Stimulated activated CD4-positive, alpha-beta T cell treated with anti-CD3 and anti-CD28 coated beads, Interleukin-1b, Interleukin-23, amount 100 ng/mL, for 1 hour (primary cell): ENCODE measurements at regions not wholly inside any gene's neighbourhood (a gene's known extent, or its start where the extent isn't known, plus 50 kb on each side); places are given as distances from the start of the nearest gene placed in this dataset.
"Not testable (repeated sequence)": the region's sequence is repeated elsewhere in the genome, so short reads cannot be mapped to it uniquely, and the experiment has no call there.

Experiments
- DNase-seq, 2 donors: peaks; one replicate each; pipeline ENCODE4 v3.0.0-alpha.2; 2020; ENCODE audit warnings: low read depth in 2 of 2

DNA sequence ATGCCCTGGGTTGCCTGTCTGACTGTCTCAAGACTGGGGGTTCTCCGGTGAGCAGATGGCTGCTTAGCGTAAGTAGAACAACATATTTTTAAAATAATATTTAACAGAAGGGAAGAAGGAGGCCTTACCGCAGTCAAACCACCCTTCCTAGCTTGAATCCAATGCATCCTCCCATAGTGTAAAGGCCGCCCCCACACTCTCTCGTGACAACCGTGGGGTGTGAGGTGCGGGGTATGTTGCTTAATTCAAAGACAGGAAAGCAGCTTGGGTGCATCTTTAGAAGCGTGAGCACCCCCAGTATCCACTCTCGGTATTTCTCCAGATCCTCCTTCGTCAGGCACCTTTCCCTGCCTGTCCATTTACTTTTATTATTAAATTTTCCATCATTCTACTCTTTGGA is 501.2 kb upstream of the CDH4 start:
- DNase-seq, result no peak

DNA sequence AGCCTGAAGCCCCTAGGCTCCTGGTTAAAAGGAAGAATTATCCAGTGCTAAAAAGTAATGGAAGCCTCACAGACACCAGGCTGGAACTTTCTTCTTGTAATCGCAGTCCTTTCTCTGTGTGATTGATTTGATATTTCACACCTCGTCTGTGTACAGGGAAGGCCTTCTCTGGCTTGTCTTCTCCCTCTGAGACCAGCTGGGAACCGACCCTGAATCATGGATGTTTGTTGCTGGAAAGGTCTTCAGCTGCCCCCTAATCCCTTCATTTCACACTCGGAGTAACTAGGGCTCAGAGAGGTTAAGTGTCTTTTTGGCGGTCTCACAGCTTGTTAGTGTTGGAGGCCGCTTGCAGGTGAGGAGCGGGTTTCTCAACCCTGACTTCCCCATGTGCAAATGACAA is 500.2 kb upstream of the CDH4 start:
- no peak for DNase-seq

DNA sequence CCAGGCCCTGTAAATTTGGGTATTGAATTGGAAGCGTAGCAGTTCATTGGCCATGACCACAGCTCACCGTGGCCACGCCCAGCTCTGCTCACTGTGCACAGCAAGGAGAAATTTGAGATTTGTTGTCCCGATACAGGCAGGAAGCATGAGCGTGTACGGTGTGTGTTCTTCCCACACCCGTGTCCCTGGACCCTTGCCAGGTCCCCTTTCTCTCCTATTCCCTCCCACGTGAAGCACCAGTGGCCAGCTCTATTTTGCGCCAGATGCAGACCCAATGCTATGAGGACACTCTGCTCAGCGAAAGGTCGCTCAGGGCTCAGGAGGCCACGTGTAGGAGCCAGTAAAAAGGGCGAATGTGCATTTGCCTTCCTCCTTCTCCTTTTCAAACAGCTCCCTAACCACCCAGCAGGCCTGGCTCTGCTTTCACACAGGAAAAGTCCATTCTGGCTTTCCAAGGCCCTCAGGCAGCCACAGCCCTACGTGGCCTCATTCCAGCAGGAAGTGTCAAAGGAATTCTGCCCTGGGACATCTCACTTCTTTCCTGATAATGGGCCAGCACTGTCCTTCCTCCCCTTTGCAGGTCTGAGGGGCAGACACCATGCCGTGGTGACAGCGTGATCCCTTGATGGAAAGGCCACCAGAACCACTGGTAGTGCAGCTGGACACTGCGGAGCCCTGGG is 499.2 kb upstream of the CDH4 start:
- no peak for DNase-seq

DNA sequence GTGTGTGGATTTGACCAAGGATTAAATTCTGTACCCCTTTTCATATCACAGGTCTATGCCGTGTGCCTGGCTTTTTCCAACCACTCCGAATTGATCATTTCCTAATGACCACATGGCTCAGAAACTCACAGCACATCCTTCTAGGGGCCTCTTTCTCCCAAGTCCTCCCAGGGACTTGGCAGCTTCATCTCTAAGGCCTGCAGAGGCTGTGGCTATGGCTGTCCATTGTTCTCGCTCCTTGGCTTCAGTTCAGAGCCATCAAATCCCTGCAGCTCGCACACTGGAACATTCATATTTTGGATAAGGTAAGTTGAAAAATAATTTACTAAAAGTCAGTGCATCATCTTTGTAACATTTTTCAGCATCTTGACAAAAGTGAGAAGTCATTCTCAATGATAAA is 497.2 kb upstream of the CDH4 start:
- no peak for DNase-seq

DNA sequence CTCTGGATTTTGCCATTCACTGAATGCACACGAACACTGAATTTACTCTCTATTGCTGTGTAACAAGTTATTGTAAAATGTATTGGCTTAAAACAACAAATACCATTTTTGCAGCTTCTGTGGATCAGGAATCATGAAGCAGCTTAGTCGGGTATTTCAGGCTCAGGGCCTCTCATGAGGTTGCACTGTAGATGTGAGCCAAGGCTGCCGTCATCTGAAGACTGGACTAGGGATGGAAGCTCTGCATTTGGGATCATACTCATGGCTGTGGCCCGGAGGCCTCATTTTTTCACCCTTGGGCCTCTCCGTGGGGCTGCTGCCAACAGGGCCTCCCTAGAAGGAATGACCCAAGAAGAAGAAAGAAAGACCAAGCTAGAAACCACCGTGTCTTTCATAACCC is 492.4 kb upstream of the CDH4 start:
- no peak for DNase-seq

DNA sequence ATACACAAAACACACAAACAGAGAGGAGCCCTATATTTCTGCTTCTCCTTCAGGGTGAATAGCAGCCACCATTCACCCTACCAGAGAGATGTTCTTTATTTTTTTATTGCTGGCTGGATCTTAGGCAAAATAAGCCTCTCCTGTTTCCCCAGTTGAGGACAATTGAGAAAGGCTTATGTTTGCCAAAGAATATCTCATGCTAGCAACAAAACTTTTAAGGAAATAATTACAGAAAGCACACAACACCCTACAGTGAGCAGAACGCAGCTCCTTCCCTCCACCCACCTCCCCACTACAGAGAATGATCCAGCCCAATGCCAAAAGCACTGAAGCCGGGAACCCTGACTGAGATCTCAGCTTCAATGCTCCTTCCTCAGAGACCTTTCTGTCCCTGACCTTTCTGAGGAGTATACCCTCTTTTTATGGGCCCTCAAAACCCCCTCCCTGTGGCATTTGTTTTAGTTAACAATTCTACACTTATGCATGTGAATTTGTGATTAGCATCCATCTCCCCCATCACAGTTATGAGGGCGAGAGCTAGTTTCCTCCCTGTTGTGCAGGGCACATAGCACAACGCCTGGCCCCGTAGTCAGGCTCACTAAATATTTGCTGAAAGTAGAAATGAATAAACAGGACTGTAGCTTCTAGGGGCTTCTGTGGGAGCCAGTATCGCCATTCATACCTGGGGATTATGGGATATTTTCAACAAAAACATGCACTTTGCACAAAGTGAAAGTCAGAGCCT is 491.6 kb upstream of the CDH4 start:
- no peak for DNase-seq

DNA sequence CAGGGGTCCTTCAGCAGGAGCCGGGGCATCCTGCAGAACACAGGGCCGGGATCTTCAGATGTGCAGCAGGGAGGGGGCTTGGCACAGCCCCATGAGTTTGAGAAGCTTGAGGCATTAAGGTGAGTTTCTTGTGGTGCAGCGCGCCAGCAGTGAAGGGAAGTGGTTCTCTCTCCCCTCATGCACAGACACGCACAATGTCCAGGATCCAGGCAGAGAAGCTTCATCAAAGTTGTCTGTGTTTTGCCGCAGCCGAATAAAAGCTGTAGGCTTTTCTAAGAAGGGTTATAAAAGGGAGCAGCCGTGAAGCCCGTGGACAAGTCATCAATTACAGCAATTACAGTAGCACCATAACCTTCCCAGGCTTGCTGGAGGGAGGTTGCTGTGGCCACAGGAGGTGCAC is 491.0 kb upstream of the CDH4 start:
- DNase-seq, result no peak

DNA sequence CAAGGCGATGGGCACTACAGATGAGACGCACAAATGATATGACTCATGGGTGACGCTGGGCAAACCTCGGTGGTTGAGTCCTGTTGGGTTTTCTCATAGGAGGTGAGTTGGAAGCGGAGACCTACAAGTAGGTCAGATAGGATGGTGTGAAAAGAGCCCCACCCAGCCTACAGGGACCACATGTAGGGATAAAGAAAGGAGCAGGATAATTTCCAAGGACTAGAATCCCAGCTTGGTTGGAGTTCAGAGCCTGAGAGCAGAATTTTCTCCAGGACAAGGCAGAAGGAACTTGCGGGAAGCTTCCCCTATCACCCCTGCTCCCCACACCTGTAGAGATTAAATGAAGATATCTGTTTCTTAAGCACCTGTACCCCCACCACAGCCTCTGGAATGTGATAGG is 489.7 kb upstream of the CDH4 start:
- DNase-seq, result no peak

DNA sequence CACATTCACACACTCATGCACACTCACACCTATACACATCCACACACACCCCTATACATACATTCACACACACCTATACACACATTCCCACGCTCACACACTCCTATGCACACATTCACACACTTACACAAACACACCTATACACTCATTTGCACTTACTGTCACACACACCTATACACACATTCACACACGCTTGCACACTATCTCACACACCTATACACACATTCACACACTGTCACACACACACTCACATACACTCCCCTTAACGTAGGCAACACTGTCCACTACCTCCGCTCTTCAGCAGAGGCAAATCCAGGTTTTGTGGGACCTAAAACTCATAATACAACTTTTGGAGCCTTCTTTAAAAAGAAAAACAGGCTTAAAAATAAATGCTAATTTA is 487.7 kb upstream of the CDH4 start:
- no peak for DNase-seq

DNA sequence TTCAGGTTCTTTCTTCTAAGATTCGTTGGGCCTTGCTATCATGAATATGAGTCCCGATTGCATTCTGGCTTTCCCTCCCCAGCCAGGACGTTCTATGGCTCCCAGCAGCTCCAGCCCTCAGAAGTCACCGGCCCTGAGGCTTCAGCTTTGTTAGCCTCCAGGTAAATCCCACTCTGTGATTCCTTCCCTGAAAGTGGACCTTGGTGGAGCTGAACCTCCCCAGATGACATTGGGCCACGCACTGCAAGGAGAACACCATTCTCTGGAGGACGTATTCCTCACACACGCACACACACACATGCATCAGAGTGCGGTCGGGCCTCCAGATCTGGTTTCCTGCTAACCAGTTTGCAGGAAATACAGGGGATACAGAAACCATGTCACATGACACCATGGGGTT is 487.3 kb upstream of the CDH4 start:
- no peak for DNase-seq

DNA sequence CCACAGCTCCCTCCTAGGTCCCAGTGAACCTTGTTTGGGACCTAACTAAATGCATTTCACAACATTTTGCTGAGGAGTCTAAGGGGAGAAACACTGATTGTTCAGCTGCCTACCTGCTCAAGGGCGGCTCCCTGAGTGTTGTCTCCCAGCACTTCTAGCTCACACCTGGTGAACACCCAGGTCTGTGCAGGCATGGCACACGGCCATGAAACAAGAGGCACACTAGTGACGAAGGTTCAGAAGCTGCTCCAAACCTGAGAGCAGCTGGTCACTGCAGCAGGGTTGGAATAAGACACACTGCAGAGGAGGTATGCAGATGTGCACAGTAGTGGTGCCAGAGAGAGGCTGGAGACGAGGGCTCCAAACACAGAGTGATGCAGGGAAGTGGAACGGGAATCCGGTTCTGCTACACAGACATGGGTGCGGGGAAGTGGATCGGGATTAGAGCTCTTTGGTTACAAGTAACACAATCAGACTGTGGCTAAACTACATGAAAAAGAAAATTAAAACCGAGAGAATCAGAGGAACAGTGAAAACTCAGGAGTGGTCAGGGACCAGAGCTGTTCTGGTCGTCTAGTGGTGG is 486.1 kb upstream of the CDH4 start:
- no peak for DNase-seq

DNA sequence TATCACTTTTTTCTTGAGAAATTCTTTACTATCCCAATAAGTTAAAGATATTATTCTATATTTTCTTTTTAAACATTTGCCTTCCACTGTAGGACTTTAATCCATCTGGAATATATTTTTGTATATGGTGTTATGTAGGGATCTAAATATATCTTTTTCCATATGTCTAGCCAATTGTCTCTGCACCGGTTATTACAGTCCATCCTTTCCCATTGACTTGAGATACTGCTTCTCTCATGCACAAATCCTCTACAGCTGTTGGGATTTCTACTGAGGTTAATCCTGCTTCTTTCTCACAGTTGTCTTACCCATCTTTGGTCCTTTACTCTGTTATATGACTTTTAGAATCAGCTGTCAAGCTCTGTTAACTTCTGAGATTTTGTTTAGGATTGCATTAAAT is 483.8 kb upstream of the CDH4 start:
- no peak for DNase-seq

DNA sequence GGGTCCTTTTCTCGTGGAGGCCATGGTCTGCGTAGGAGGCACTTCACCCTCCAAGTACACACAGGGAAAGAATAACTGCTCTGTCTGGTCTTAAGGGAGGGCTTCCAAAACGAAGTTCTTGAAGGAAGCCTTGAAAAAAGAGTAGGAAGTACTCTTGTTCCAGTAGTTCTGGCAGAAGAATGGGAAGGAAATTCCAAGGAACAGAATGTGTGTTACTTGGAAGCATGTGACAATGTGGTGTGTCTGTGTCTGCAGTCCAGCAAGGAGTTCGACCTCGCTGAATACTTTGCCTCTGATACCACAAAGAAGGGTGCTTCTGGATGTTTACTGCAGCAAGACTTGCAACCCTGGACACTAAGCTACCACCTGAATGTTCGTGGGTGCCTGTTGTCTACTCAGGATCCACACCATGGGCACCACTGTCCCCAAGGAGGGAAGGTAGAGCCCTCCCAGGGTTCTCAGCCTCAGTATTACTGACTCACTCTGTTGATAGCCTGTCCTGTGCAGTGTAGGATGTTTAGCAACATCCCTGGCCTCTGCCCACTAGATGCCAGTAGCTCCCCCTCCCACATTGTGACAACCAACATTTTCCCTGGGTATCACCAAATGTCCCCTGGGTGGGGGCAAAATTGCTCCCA is 471.6 kb upstream of the CDH4 start:
- DNase-seq, result no peak

DNA sequence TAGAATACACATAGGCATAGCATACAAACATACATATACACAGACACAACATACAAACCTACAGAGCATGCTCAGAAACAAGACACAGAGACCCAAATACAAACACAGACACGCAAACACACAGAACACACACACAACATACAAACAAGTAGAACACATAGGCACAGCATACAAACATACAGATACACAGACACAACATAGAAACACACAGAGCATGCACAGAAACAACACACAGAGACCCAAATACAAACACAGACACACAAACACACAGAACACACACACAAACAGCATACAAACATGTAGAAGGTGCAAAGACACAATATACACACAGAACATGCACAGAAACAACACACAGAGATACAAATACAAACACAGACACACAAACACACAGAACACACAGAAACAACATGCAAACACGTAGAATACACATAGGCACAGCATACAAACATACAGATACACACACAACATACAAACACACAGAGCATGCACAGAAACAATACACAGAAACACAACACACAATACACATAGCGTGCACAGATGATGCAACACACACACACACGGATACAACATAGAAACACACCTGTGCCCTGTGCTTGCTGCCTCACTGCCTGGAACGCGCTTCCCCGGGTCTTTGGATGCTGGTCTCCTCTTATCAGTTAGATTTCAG is 469.0 kb upstream of the CDH4 start:
- no peak for DNase-seq

DNA sequence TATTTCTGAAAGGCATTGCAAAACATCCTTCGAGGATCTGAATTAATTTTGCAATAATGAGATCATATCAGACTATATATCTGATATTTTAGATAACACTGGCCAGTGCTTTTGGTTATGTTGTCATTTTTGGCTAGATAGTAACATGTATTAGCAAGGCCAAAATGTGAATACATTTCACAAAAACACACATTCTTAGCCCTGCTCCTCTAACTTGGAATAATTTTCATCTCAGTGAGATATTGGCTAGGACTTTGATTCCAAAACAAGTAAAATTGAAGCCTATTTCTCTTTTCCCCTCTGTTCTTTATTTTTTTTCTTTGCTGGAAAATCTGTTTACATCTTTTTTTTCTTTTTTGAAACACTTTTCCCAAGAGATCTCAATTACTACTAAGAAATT is 466.8 kb upstream of the CDH4 start:
- DNase-seq, result no peak

DNA sequence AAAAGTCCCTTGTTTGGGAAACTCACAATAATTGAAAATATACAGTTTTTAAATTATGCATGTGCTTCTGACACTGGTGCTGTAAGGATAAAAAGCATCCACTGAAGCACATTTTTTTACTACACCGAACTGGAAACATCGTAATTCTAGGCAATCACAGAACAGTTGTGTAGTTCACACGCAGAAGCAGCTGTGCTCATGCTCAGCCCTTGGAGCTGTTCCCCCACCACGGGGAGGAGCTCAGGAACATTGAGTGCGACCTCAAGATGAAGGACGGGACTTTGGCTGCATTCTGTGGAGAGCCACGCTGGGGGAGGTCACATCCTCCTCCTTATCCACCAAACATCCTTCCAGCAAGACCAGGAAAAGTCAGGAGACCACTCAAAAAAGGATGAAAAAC is 466.3 kb upstream of the CDH4 start:
- DNase-seq, result no peak

DNA sequence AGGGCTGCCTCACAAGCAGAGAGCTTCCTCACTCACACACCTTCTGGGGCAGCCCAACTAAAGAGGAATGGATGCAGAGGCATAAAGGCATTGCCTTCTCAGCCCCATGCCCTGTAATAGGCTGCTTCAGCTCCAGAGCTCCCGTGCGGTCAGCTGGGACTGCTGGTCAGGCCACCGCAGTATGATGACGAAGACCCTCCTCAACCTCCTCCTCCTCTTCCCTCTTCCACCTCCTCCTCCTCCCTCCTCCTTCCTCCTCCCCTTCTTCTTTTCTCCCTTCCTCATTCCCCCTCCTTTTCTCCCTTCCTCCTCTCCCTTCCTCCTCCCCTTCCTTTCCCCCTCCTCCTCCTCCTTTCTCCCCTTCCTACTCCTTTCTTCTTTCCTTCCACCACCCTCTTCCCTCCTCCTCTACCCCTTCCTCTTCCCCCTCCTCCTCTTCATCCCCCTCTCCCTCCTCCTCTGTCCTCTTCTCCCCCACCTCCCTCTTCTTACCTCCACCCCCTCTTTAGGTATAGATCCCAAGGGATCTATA is 465.3 kb upstream of the CDH4 start:
- no peak for DNase-seq

DNA sequence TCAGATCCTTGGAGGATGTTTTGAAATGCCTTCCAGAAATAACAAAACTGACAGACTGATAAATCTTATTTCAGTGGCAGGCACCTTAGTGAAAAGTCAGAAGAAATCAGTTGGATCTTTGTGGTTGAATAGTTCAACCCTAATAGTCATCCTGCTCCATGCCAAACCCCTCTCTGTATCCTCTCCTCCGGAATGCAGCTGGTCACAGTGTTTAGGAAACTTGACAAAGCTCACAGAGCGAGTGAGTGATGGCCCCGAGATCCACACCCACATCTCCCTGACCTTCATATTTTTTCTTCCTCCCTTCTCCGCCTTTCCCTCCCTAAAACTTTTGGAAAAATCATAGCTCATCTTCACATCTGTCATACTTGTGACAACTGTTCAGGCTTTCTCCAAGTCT is 464.8 kb upstream of the CDH4 start:
- DNase-seq, result no peak

DNA sequence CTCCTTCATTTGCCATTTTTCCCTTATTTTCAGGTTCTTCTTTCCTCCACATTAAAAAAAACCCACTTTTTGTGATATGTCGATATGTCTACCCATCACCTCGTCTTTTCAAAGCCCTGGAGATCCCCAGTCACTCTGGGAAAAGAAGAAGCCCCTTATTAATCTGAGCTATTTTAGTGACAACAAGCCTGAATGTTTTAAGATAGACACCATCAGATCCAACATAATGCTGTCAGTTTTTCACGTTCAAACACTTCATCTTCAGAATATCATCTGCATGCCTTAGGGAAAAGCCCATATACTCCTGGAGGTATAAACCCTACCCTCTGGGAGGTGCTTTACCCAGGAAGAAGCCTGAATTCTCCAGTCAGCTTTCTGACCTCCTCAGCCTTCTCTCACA is 464.0 kb upstream of the CDH4 start:
- DNase-seq, result no peak

DNA sequence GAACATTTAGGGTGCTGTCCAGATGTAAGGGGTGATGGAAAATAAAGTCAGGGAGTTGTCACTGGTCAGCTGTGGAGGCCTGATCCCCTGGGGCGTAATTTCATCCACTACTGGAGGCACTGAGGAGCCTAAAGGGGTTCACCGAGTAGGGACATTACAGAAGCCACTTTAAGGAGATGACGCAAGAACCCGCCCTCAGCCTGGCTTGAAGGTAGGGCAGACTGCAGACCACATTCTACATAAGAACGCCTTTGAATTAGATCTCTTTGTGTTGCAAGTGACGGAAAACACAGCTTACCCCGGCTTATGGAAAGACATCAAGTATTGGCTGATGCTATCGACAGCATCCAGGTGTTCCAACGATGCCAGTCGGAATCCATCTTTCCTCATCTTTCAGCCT is 462.7 kb upstream of the CDH4 start:
- DNase-seq, result no peak

DNA sequence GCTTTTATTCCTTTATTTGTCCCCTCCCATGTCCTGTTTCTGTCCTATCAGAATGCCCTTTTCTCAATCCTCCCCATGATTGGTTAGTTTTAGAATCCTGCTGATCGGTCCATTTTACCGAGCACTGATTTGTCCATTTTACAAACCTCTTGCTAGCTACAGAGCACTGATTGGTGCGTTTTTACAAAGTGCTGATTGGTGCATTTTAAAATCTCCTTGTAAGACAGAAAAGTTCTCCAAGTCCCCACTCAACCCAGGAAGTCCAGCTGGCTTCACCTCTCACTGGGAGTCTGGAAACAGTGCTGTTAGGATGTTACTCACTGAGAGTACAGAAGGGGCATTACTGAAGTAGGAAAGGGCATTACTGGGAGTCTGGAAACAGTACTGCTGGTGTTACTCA is 461.7 kb upstream of the CDH4 start:
- not testable (repeated sequence) for DNase-seq

DNA sequence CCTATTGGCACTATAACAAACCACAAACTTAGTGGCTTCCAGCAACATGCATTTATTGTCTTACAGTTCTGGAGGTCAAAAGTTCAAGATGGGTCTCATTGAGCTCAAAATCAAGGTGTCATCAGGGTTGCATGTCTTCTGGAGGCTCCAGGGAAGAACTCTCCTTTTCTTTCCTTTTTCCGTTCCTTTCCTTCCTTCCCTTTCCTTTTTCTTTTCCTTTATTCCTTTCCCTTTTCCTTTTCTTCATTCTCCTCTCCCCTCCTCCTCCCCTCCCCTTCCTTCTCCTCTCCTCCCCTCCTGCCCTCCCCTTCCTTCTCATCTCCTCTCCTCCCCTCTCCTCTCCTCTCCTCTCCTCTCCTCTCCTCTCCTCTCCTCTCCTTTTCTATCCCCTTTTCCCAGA is 460.2 kb upstream of the CDH4 start:
- DNase-seq, result no peak
